MCF 10A (cell line): ENCODE measurements at regions not wholly inside any gene's neighbourhood (a gene's known extent, or its start where the extent isn't known, plus 50 kb on each side); places are given as distances from the start of the nearest gene placed in this dataset.
A peak's percentile ranks its signal among the peaks of the same experiment; 100 is the strongest.

ENCODE experiments used
- BruUV-seq: library from RNA; stranded (reverse); fragments of 400-500 nt; replicated peaks from 2 replicates; lab custom pipeline; 2021; lab: Mats Ljungman, UMichigan
- CTCF ChIA-PET: fragments of 300-600 bp; sonication (Branson Sonifier 250); formaldehyde crosslinking; extraction: SDS; loops from one replicate; lab custom pipeline; 2021; ENCODE audit warnings: antibody characterized with exemption, inconsistent platforms; lab: Yijun Ruan, JAX
- POLR2A ChIA-PET: fragments of 300-600, 350-650 bp; sonication (Branson Sonifier 250); formaldehyde crosslinking; extraction: SDS; loops from one replicate; lab custom pipeline; 2020; ENCODE audit warnings: antibody characterized with exemption, inconsistent platforms; lab: Yijun Ruan, JAX
- DNase-seq: peaks from one replicate; pipeline ENCODE4 v3.0.0-alpha.2; 2018; ENCODE audit not compliant: unreplicated experiment
- H3K27ac Mint-ChIP-seq: one replicate; pipeline ENCODE4 v1.8.0; 2022; ENCODE audit warnings: mild to moderate bottlenecking, low read depth, mixed read lengths; ENCODE audit not compliant: unreplicated experiment
- H3K27me3 Mint-ChIP-seq: one replicate; pipeline ENCODE4 v1.8.0; 2022; ENCODE audit warnings: mixed read lengths; ENCODE audit not compliant: insufficient read depth, unreplicated experiment
- H3K36me3 Mint-ChIP-seq: one replicate; pipeline ENCODE4 v1.8.0; 2022; ENCODE audit warnings: mild to moderate bottlenecking, moderate library complexity, mixed read lengths; ENCODE audit not compliant: insufficient read depth, unreplicated experiment
- H3K4me1 Mint-ChIP-seq: one replicate; pipeline ENCODE4 v1.8.0; 2022; ENCODE audit warnings: mixed read lengths; ENCODE audit not compliant: insufficient read depth, unreplicated experiment
- H3K4me3 Mint-ChIP-seq: one replicate; pipeline ENCODE4 v1.8.0; 2022; ENCODE audit warnings: mild to moderate bottlenecking, moderate library complexity, mixed read lengths; ENCODE audit not compliant: unreplicated experiment
- H3K9me3 Mint-ChIP-seq: one replicate; pipeline ENCODE4 v1.8.0; 2022; ENCODE audit warnings: mixed read lengths; ENCODE audit not compliant: unreplicated experiment
- CTCF ChIP-seq: fragments of 200-600 bp; IDR thresholded peaks from one replicate; pipeline ENCODE4 v1.8.0; 2022; ENCODE audit warnings: antibody characterized with exemption, mild to moderate bottlenecking; ENCODE audit not compliant: unreplicated experiment
- intact Hi-C: fragments of 100-400 bp; cut with micrococcal nuclease; formaldehyde crosslinking; loops from 2 replicates; pipeline ENCODE4 v1.14.1; 2022

- DNase-seq = peak; percentile 31
- Mint-ChIP-seq H3K4me1 (peaks cover 17% of the 10 kb centered on the region), H3K4me3 (peak overlapping the region; percentile 54), H3K27ac (no peak overlapping the region), H3K9me3 (no peaks in the 10 kb centered on the region), H3K27me3 (no peaks in the 10 kb centered on the region), H3K36me3 (no peaks in the 10 kb centered on the region)
- intact Hi-C loops = no loop called here
- TF ChIP-seq CTCF = no peak
- ChIA-PET CTCF (interaction anchor here (0.6 to 0.7 kb wide), 4 partner anchors 302 to 1413 kb away, joined by 3 to 5 read pairs (median 4); no protein-coding TSS in a partner anchor), POLR2A (interaction anchor here (0.7 kb wide), 2 partner anchors 354 to 1548 kb away, joined by 3 to 7 read pairs; no protein-coding TSS in a partner anchor)
- no TSS peak for BruUV-seq
Measured at GRCh38 chr6:10098756-10099528, 315.9 kb downstream of the TFAP2A start.

GRCh38 chr6:10093282-10093681 lies 321.6 kb downstream of the TFAP2A start:
- Mint-ChIP-seq H3K27ac (no peak overlapping the region), H3K4me3 (no peak overlapping the region), H3K27me3 (no peaks in the 10 kb centered on the region), H3K4me1 (no peaks in the 10 kb centered on the region), H3K36me3 (no peaks in the 10 kb centered on the region), H3K9me3 (no peaks in the 10 kb centered on the region)
- ChIA-PET POLR2A (no interaction called here), CTCF (interaction anchor here (0.7 kb wide), 2 partner anchors 142 to 680 kb away, joined by 3 to 4 read pairs; no protein-coding TSS in a partner anchor)
- TF ChIP-seq CTCF = no peak
- no TSS peak for BruUV-seq
- intact Hi-C loops = no loop called here
- DNase-seq = no peak

GRCh38 chr6:10084111-10084986 lies 330.5 kb downstream of the TFAP2A start:
- BruUV-seq = no TSS peak
- CTCF ChIA-PET = interaction anchor here (0.6 to 3.0 kb wide), 14 partner anchors 10 to 344 kb away, joined by 3 to 16 read pairs (median 4); partner anchors contain the start of gene TFAP2A
- TF ChIP-seq CTCF = peak; percentile 20
- no peak overlapping the region for H3K4me3 Mint-ChIP-seq
- POLR2A ChIA-PET = interaction anchor here (0.7 to 8.8 kb wide), 17 partner anchors 52 to 1093 kb away, joined by 3 to 103 read pairs (median 4); partner anchors contain the start of gene TFAP2A
- H3K27ac Mint-ChIP-seq = peak overlapping the region; percentile 51
- no peaks in the 10 kb centered on the region for H3K27me3 Mint-ChIP-seq
- H3K36me3 Mint-ChIP-seq = no peaks in the 10 kb centered on the region
- intact Hi-C loops = loop anchor here (1.0 to 5.0 kb wide), 6 partner anchors 153 to 1102 kb away; no protein-coding TSS in a partner anchor
- peak; percentile 96 for DNase-seq
- no peaks in the 10 kb centered on the region for H3K9me3 Mint-ChIP-seq
- peaks cover 55% of the 10 kb centered on the region for H3K4me1 Mint-ChIP-seq
